VCaP (cell line): ENCODE measurements at regions not wholly inside any gene's neighbourhood (a gene's known extent, or its start where the extent isn't known, plus 50 kb on each side); places are given as distances from the start of the nearest gene placed in this dataset.

Experiments used
- H3K27ac ChIP-seq: fragments of 450-650 bp; 2 replicates; pipeline ENCODE4 v1.5.1; 2017
- TF ChIP-seq, protein P1 (sequence below): fragments of 450-650 bp; conservative IDR thresholded peaks from 2 replicates; pipeline ENCODE4 v1.5.1; 2017; ENCODE audit warnings: mild to moderate bottlenecking, moderate library complexity

DNA sequence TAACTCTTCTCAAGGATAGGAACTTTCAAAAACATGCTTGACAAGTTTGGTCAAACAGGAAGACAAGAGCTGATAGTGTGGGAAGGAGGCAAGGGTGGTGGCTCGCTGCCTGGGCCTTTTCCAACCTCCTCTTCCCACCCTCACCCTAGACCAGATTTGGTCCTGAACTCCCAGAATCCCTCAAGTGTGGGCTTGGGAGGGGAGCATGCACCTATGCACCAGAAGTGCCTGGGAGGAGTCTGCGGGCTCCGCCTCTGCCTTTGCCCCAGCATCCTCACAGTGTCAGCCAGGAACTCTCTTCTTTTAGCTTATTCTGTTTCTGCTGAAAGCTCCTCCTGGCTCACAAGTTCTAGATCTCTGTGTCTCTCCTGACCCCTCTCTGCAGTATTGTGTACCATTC lies 126.2 kb upstream of the MRPS22 start:
- H3K27ac ChIP-seq = no peak overlapping the region
- TF ChIP-seq, protein P1, sequence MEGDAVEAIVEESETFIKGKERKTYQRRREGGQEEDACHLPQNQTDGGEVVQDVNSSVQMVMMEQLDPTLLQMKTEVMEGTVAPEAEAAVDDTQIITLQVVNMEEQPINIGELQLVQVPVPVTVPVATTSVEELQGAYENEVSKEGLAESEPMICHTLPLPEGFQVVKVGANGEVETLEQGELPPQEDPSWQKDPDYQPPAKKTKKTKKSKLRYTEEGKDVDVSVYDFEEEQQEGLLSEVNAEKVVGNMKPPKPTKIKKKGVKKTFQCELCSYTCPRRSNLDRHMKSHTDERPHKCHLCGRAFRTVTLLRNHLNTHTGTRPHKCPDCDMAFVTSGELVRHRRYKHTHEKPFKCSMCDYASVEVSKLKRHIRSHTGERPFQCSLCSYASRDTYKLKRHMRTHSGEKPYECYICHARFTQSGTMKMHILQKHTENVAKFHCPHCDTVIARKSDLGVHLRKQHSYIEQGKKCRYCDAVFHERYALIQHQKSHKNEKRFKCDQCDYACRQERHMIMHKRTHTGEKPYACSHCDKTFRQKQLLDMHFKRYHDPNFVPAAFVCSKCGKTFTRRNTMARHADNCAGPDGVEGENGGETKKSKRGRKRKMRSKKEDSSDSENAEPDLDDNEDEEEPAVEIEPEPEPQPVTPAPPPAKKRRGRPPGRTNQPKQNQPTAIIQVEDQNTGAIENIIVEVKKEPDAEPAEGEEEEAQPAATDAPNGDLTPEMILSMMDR = no peak

DNA sequence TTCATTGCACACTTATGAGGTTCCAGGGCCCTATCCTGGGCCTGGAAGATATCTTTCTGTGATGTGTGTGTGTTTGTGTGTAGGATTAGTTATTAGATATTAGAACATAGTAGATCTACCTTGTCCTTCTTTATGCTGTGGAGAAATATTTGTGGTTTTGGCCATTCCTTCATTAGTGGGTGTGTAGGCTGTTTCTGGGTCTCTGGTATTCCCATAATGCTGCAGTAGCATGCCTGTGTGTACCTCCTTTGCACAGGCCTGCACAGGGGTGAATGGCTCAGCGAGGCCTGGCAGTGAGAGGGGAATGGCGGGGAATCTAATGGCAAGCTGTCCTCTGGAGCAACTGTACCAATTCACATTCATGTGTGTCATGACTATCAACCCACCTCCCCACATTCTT lies 125.8 kb upstream of the MRPS22 start:
- TF ChIP-seq, protein P1 = no peak
- no peak overlapping the region for H3K27ac ChIP-seq

DNA sequence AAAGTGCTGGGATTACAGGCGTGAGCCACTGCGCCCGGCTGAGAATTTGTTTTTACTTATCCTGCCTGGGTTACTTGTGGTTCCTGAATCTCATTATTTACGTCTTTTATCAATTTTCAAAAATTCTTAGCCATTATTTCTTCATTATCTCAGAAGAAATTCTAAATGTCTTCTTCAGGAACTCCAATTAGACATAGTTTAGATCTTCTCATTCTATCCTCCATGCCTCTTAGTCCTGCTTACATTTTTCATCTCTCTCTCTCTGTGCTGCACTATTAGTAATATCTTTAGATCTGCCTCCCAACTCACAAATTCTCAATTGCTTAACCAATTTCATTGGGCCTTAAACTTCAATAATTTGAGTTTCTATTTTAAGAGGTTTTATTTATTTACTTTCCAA lies 124.4 kb upstream of the MRPS22 start:
- no peak overlapping the region for H3K27ac ChIP-seq
- TF ChIP-seq, protein P1 = no peak

DNA sequence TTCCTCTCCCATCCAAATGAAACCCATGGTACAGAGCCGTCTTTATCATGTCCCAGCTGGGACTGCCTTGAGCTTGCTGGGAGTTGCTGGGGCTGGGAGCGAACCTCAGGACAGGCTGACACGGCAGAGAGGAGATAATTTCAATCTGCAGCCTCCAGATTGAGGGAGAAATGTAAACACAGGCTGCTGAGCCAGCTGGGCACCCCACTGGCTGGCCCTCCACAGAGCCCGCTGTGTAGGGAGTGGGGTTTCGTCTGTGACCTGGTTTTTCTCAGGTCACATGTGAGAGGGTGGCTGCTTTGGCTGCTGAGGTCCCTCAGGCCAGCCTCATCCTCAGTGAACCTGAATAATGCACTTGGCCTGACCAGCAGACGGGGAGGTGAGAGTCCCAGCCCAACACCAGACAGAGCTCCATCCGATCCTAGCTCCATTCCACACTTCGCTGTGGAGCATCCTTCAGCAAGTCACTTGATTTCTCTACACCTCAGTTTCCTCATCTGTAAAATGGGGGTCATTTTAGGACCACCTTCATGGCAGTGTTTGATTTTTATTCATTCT lies 121.6 kb upstream of the MRPS22 start:
- no peak overlapping the region for H3K27ac ChIP-seq
- TF ChIP-seq, protein P1 = no peak

DNA sequence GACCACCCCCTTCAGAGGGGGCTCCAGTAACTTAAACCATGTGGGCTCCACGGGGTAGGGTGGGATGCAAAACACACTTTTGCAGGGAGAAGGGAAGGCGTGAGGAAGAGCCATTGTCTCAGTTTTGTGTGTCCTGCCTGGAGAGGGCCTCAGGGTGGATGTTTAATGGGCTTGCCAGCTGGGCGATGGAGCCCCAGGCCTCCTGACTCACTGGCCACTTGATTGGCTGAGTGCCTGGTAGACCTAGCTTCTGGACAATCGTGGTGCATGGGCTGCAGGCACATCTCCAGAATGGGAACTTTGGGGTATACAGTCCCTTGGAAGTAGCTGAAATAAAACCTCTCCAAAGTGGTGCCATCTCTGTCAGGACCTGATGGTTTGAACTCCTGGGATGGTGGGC lies 118.3 kb upstream of the MRPS22 start:
- TF ChIP-seq, protein P1 = no peak

DNA sequence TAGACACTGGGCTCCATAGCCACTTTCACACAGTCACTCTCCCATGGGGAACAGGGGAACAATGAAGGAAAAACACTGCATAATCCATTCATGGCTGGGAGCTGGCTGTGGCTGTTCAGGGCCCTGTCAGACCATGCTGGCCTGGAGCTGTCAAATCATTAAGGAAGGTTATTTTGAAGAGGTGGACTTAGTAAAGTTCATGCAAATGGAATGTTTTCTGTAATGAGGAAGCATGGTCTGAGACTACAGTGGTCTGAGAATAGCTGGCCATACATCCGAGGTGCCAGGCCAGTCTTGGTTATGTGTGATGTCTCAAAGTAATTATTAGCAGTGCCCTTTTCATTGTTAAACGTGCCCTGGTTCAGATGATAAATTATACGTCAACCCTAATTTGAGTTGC lies 117.1 kb upstream of the MRPS22 start:
- H3K27ac ChIP-seq = no peak overlapping the region
- TF ChIP-seq, protein P1 = no peak

More for the DNA sequence above, 118.3 kb upstream of the MRPS22 start:
- H3K27ac ChIP-seq = no peak overlapping the region

DNA sequence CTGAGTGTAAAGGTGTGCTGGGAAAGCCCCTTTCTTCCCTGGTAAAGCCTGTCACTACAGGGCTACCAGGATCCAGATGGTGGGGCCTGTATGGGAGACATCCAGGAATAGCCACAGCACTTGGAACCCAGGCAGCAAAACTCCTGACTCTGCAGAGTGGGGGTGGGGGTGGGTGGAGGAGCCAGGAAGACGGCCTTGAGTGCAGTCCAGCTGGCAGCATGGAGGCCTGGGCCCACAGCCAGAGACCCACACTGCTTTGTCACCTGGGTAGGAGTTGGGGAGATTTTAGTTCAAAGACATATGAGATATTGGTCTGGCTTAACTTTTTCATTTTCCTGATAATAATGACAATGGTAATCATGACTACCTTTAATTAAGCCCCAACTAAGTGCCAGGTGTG lies 116.7 kb upstream of the MRPS22 start:
- H3K27ac ChIP-seq = no peak overlapping the region
- TF ChIP-seq, protein P1 = no peak
